H1 (cell line): ENCODE measurements at regions not wholly inside any gene's neighbourhood (a gene's known extent, or its start where the extent isn't known, plus 50 kb on each side); places are given as distances from the start of the nearest gene placed in this dataset.

Experiments used
- CTCF ChIA-PET: fragments of 300-600 bp; sonication (Branson Sonifier 250); formaldehyde crosslinking; loops from one replicate; lab custom pipeline; 2021; ENCODE audit not compliant: partially characterized antibody; lab: Charles Lee
- POLR2A ChIA-PET: fragments of 300-600 bp; sonication (Branson Sonifier 250); formaldehyde crosslinking; loops from one replicate; lab custom pipeline; 2021; ENCODE audit warnings: inconsistent platforms; ENCODE audit not compliant: partially characterized antibody; lab: Charles Lee
- DNase-seq, 2 experiments: peaks; one replicate each; pipeline versions ENCODE4 v3.0.0 to v3.0.0-alpha.2; 2010 to 2022; ENCODE audit warnings: low spot score in 2 of 2, low read depth in 1 of 2, mixed read lengths in 1 of 2
- FAIRE-seq: peaks from 2 replicates; lab custom pipeline; 2011; peaks lifted over from hg19 to GRCh38; lab: Jason Lieb, UNC
- H2AFZ ChIP-seq: 2 replicates; pipeline ENCODE4 v1.8.1; 2012; ENCODE audit warnings: low read length, inconsistent platforms
- H2AK5ac ChIP-seq: 2 replicates; pipeline ENCODE4 v1.6.1; 2013; ENCODE audit warnings: low read depth, low read length
- H2BK120ac ChIP-seq: replicated peaks from 2 replicates; pipeline ENCODE3; 2013; ENCODE audit warnings: low read depth, low read length, inconsistent platforms
- H2BK12ac ChIP-seq: 2 replicates; pipeline ENCODE4 v1.6.1; 2013; ENCODE audit warnings: low read depth, low read length
- H2BK15ac ChIP-seq: 2 replicates; pipeline ENCODE4 v1.6.1; 2013; ENCODE audit warnings: low read length
- H2BK20ac ChIP-seq: 2 replicates; pipeline ENCODE4 v1.6.1; 2013; ENCODE audit warnings: low read length
- H2BK5ac ChIP-seq: 2 replicates; pipeline ENCODE4 v1.6.1; 2013; ENCODE audit warnings: low read depth, low read length
- H3K14ac ChIP-seq: 2 replicates; pipeline ENCODE4 v1.6.1; 2013; ENCODE audit warnings: inconsistent platforms; ENCODE audit not compliant: insufficient read length
- H3K18ac ChIP-seq: 2 replicates; pipeline ENCODE4 v1.6.1; 2013; ENCODE audit warnings: low read length; ENCODE audit errors: extremely low read depth
- H3K23ac ChIP-seq: 2 replicates; pipeline ENCODE4 v1.6.1; 2013; ENCODE audit warnings: inconsistent platforms; ENCODE audit not compliant: insufficient read length
- H3K23me2 ChIP-seq: 2 replicates; pipeline ENCODE4 v1.6.1; 2013; ENCODE audit warnings: low read depth, low read length
- H3K27ac ChIP-seq: 2 replicates; pipeline ENCODE4 v1.6.1; 2011; ENCODE audit warnings: low read depth, low read length, inconsistent platforms
- H3K27me3 ChIP-seq, 4 experiments: replicated peaks in 1 of 4; 1 replicate in 1 of 4; 2 replicates in 3 of 4; pipeline versions ENCODE4 v1.6.1 to v1.8.1; 2011 to 2013; ENCODE audit warnings: low read length in 3 of 4, mild to moderate bottlenecking in 3 of 4, inconsistent platforms in 2 of 4, mixed read lengths in 2 of 4, moderate library complexity in 1 of 4; ENCODE audit not compliant: control insufficient read depth in 3 of 4, insufficient read depth in 3 of 4; ENCODE audit errors: extremely low read depth in 1 of 4
- H3K36me3 ChIP-seq, 4 experiments: 2 replicates each; pipeline versions ENCODE4 v1.6.1 to v1.8.1; 2011 to 2013; ENCODE audit warnings: mild to moderate bottlenecking in 4 of 4, low read length in 3 of 4, moderate library complexity in 2 of 4, control low read depth in 1 of 4, inconsistent platforms in 1 of 4; ENCODE audit not compliant: insufficient read depth in 4 of 4, control insufficient read depth in 2 of 4
- H3K4ac ChIP-seq: replicated peaks from 2 replicates; pipeline ENCODE3; 2013; ENCODE audit warnings: low read length, low read depth, mixed read lengths, inconsistent platforms; ENCODE audit not compliant: insufficient read length
- H3K4me1 ChIP-seq, 4 experiments: replicated peaks in 1 of 4; 1 replicate in 1 of 4; 2 replicates in 3 of 4; pipeline versions ENCODE4 v1.6.1 to v1.8.1; 2011 to 2013; ENCODE audit warnings: low read length in 3 of 4, inconsistent platforms in 2 of 4, mixed read lengths in 1 of 4; ENCODE audit not compliant: insufficient read depth in 4 of 4, control insufficient read depth in 3 of 4
- H3K4me2 ChIP-seq, 2 experiments: 2 replicates each; pipeline versions ENCODE4 v1.6.1 to v1.8.1; 2011 to 2013; ENCODE audit warnings: low read depth in 2 of 2, low read length in 2 of 2, control low read depth in 1 of 2, inconsistent platforms in 1 of 2, mild to moderate bottlenecking in 1 of 2; ENCODE audit not compliant: insufficient read depth in 1 of 2
- H3K4me3 ChIP-seq, 4 experiments: fragments of 200-600, 300-600 bp in 1 of 4; sonication (generic), shearing (Covaris generic), sonication (Bioruptor Twin) in 1 of 4; 2 replicates each; pipeline versions ENCODE4 v1.5.1 to v1.8.1; 2011 to 2016; ENCODE audit warnings: low read length in 4 of 4, low read depth in 3 of 4, control low read depth in 2 of 4, inconsistent platforms in 2 of 4, mild to moderate bottlenecking in 2 of 4, mixed read lengths in 1 of 4, moderate library complexity in 1 of 4; ENCODE audit not compliant: insufficient read depth in 2 of 4; ENCODE audit errors: extremely low read depth in 1 of 4
- H3K56ac ChIP-seq: replicated peaks from 2 replicates; pipeline ENCODE3; 2013; ENCODE audit warnings: low read depth, mild to moderate bottlenecking, mixed read lengths, low read length, inconsistent platforms; ENCODE audit not compliant: insufficient read length
- H3K79me1 ChIP-seq: 2 replicates; pipeline ENCODE4 v1.6.1; 2013; ENCODE audit warnings: low read depth, low read length, control low read depth
- H3K79me2 ChIP-seq, 2 experiments: 2 replicates each; pipeline versions ENCODE4 v1.6.1 to v1.8.1; 2012 to 2013; ENCODE audit warnings: low read length in 2 of 2, mild to moderate bottlenecking in 2 of 2, inconsistent platforms in 1 of 2; ENCODE audit not compliant: insufficient read depth in 2 of 2, control insufficient read depth in 1 of 2
- H3K9ac ChIP-seq, 4 experiments: replicated peaks in 1 of 4; 1 replicate in 1 of 4; 2 replicates in 3 of 4; pipeline versions ENCODE4 v1.6.1 to v1.8.1; 2011 to 2013; ENCODE audit warnings: low read depth in 3 of 4, low read length in 3 of 4, control low read depth in 2 of 4, mild to moderate bottlenecking in 2 of 4, moderate library complexity in 2 of 4, inconsistent platforms in 1 of 4; ENCODE audit errors: extremely low read depth in 1 of 4
- H3K9me3 ChIP-seq, 2 experiments: 2 replicates each; pipeline versions ENCODE4 v1.6.1 to v1.8.1; 2012 to 2013; ENCODE audit warnings: mild to moderate bottlenecking in 2 of 2, moderate library complexity in 2 of 2, control low read depth in 1 of 2, inconsistent platforms in 1 of 2, low read depth in 1 of 2, low read length in 1 of 2, mixed read lengths in 1 of 2; ENCODE audit not compliant: insufficient read depth in 2 of 2
- H4K20me1 ChIP-seq, 2 experiments: replicated peaks in 1 of 2; 2 replicates each; pipeline versions ENCODE3 to v1.8.1; 2011 to 2013; ENCODE audit warnings: inconsistent platforms in 2 of 2, low read length in 2 of 2, mild to moderate bottlenecking in 1 of 2; ENCODE audit not compliant: insufficient read depth in 2 of 2, control insufficient read depth in 1 of 2
- H4K5ac ChIP-seq: 2 replicates; pipeline ENCODE4 v1.6.1; 2013; ENCODE audit warnings: low read length, low read depth, mixed read lengths, inconsistent platforms; ENCODE audit not compliant: insufficient read length
- H4K8ac ChIP-seq: 2 replicates; pipeline ENCODE4 v1.8.0; 2013; ENCODE audit warnings: mild to moderate bottlenecking, moderate library complexity, low read length, inconsistent platforms; ENCODE audit not compliant: insufficient read depth; ENCODE audit errors: extremely low read depth
- H4K91ac ChIP-seq: replicated peaks from 2 replicates; pipeline ENCODE3; 2013; ENCODE audit warnings: low read length, mixed read lengths, inconsistent platforms; ENCODE audit not compliant: insufficient read length
- ATF2 ChIP-seq: IDR thresholded peaks from 2 replicates; pipeline ENCODE4 v1.6.1; 2012; ENCODE audit warnings: low read length, inconsistent platforms
- CBX8 ChIP-seq: fragments of 300-800, 300-1000 bp; sonication (generic); IDR thresholded peaks from 2 replicates; pipeline ENCODE4 v1.7.1; 2016; ENCODE audit warnings: low read depth, low read length, borderline replicate concordance
- FOSL1 ChIP-seq: IDR thresholded peaks from 2 replicates; pipeline ENCODE4 v1.6.1; 2011; ENCODE audit warnings: mild to moderate bottlenecking, low read depth, low read length, moderate library complexity; ENCODE audit not compliant: insufficient read depth
- HDAC2 ChIP-seq, 2 experiments: fragments of 300-600 bp in 1 of 2; sonication (generic) in 1 of 2; IDR thresholded peaks; 2 replicates each; pipeline ENCODE4 v1.6.1; 2011 to 2012; ENCODE audit warnings: low read depth in 2 of 2, low read length in 2 of 2, mild to moderate bottlenecking in 2 of 2, moderate library complexity in 2 of 2, borderline replicate concordance in 1 of 2, inconsistent platforms in 1 of 2
- KDM5A ChIP-seq: fragments of 200-600 bp; IDR thresholded peaks from 2 replicates; pipeline ENCODE4 v1.7.1; 2012; ENCODE audit warnings: mild to moderate bottlenecking, low read length, inconsistent platforms, mixed read lengths
- RBBP5 ChIP-seq: IDR thresholded peaks from 2 replicates; pipeline ENCODE4 v1.7.1; 2012; ENCODE audit warnings: low read depth, mild to moderate bottlenecking, inconsistent platforms, low read length, moderate library complexity, borderline replicate concordance
- SAP30 ChIP-seq: fragments of 300-600 bp; sonication (generic); IDR thresholded peaks from 2 replicates; pipeline ENCODE4 v1.7.1; 2012; ENCODE audit warnings: low read length, moderate library complexity, mild to moderate bottlenecking, inconsistent platforms; ENCODE audit not compliant: insufficient read depth, insufficient replicate concordance
- TCF12 ChIP-seq: IDR thresholded peaks from 2 replicates; pipeline ENCODE4 v1.6.1; 2011; ENCODE audit warnings: low read depth, mild to moderate bottlenecking, low read length
- YY1 ChIP-seq: IDR thresholded peaks from 2 replicates; pipeline ENCODE4 v1.6.1; 2011; ENCODE audit warnings: low read depth, mild to moderate bottlenecking, low read length
- ZNF274 ChIP-seq: IDR thresholded peaks from 2 replicates; pipeline ENCODE4 v1.7.0; 2012; ENCODE audit warnings: low read length, borderline replicate concordance; ENCODE audit errors: extremely low read depth
- WGBS, 2 experiments: shearing (Covaris generic) in 1 of 2; methylation state at CpG; one replicate each; pipeline versions ENCODE4 v1.1.6 to v1.1.7; 2013 to 2015; ENCODE audit warnings: low lambda C conversion rate in 2 of 2, mixed read lengths in 2 of 2, inconsistent platforms in 1 of 2, low coverage in 1 of 2, missing lambda C conversion rate in 1 of 2; ENCODE audit not compliant: insufficient replicate concordance in 2 of 2, insufficient coverage in 1 of 2, insufficient read length in 1 of 2; ENCODE audit errors: extremely low coverage in 1 of 2, missing lambda C conversion rate in 1 of 2; 5-methylcytosine and 5-hydroxymethylcytosine counted together

GRCh38 chr2:7432436-7432835 lies 515.2 kb downstream of the RNF144A start:
- Histone ChIP-seq H4K91ac (peak overlapping the region; percentile 92), H2BK20ac (peak overlapping the region; percentile 98), H3K9ac (no peak overlapping the region), H3K27me3 (peaks cover 0 to 2% (median 0%) of the 10 kb centered on the region in 4 experiments; a peak in 1 of 7 replicates), H3K79me1 (no peaks in the 10 kb centered on the region), H3K79me2 (no peaks in the 10 kb centered on the region), H3K18ac (peak overlapping the region; percentile 44; the same call in 1 of the 2 replicates), H2AK5ac (no peak overlapping the region; the same call in 1 of the 2 replicates), H2BK15ac (0 out of 2 replicates have a peak overlapping the region, but pooled peaks have one; percentile 47), H4K20me1 (no peaks in the 10 kb centered on the region), H3K23me2 (peaks cover 4% of the 10 kb centered on the region; the same call in 1 of the 2 replicates), H3K4ac (peak overlapping the region; percentile 19), H3K56ac (no peak overlapping the region), H3K9me3 (peaks cover 10 to 13% of the 10 kb centered on the region in 2 experiments; a peak in 3 of 4 replicates), H2AFZ (no peak overlapping the region), H2BK120ac (peak overlapping the region; percentile 86), H4K8ac (no peak overlapping the region), H3K36me3 (no peaks in the 10 kb centered on the region), H4K5ac (no peak overlapping the region), H3K27ac (no peak overlapping the region), H3K4me1 (peaks cover 8 to 19% (median 9%) of the 10 kb centered on the region in 4 experiments), H3K14ac (no peak overlapping the region), H2BK5ac (peak overlapping the region; percentile 79; the same call in 1 of the 2 replicates), H3K4me2 (no peak overlapping the region), H2BK12ac (no peak overlapping the region), H3K23ac (no peak overlapping the region), H3K4me3 (no peak overlapping the region)
- DNase-seq = no peak
- ChIA-PET CTCF (no interaction called here), POLR2A (no interaction called here)
- 92% methylated on average over 4 of the region's 4 CpGs; no CpG with 5 or more reads in 1 of the 2 experiments for WGBS, 2 experiments
- no peak for FAIRE-seq
- no peak for TF ChIP-seq ATF2
- TF ChIP-seq HDAC2 (IDR thresholded peaks at IDR 0.05; ENCODE audit: borderline replicate concordance in 1 of 2, low read depth in 2 of 2, low read length in 2 of 2) = no peak
- no peak for TF ChIP-seq CBX8
- TF ChIP-seq ZNF274 = no peak
- no peak for TF ChIP-seq FOSL1
- TF ChIP-seq TCF12 = no peak
- TF ChIP-seq KDM5A = no peak
- TF ChIP-seq YY1 = no peak
- TF ChIP-seq RBBP5 = no peak
- TF ChIP-seq SAP30 = no peak
